SU-DHL-6 (cell line): ENCODE measurements at regions not wholly inside any gene's neighbourhood (a gene's known extent, or its start where the extent isn't known, plus 50 kb on each side); places are given as distances from the start of the nearest gene placed in this dataset.

Experiments
- H2AFZ ChIP-seq: fragments of 200-600 bp; sonication (generic); 2 replicates; pipeline ENCODE4 v1.6.1; 2014; ENCODE audit warnings: low read depth, mild to moderate bottlenecking, moderate library complexity, mixed read lengths, antibody characterized with exemption, low read length; ENCODE audit not compliant: severe bottlenecking
- H3F3A ChIP-seq: fragments of 200-600 bp; shearing (Covaris generic); 2 replicates; pipeline ENCODE4 v1.6.0; 2016; ENCODE audit warnings: antibody characterized with exemption, mild to moderate bottlenecking; ENCODE audit not compliant: insufficient read depth
- H3K27ac ChIP-seq: fragments of 200-600 bp; sonication (generic); 2 replicates; pipeline ENCODE4 v1.5.1; 2016; ENCODE audit warnings: low read depth, mild to moderate bottlenecking, low read length, moderate library complexity, mixed read lengths
- H3K27me3 ChIP-seq: fragments of 200-600 bp; sonication (generic), shearing (Covaris generic); 2 replicates; pipeline ENCODE4 v1.6.0; 2014; ENCODE audit warnings: mild to moderate bottlenecking, low read length
- H3K36me3 ChIP-seq: fragments of 200-600 bp; sonication (generic); 2 replicates; pipeline ENCODE4 v1.6.1; 2014; ENCODE audit warnings: mild to moderate bottlenecking, low read length, mixed read lengths
- H3K4me2 ChIP-seq: fragments of 300-600, 200-600 bp; shearing (Covaris generic), sonication (generic); 2 replicates; pipeline ENCODE4 v1.6.0; 2014; ENCODE audit warnings: low read length, low read depth, mild to moderate bottlenecking; ENCODE audit not compliant: poor library complexity, severe bottlenecking
- H3K4me3 ChIP-seq: fragments of 200-600 bp; sonication (generic); 2 replicates; pipeline ENCODE4 v1.5.1; 2014; ENCODE audit warnings: antibody characterized with exemption, low read length, mild to moderate bottlenecking, mixed read lengths; ENCODE audit not compliant: insufficient read depth, poor library complexity, severe bottlenecking
- H3K79me2 ChIP-seq: fragments of 200-600 bp; sonication (generic); 2 replicates; pipeline ENCODE4 v1.6.1; 2014; ENCODE audit warnings: mild to moderate bottlenecking, low read length, moderate library complexity; ENCODE audit not compliant: insufficient read depth
- H3K9ac ChIP-seq: fragments of 200-600 bp; sonication (generic); 2 replicates; pipeline ENCODE4 v1.7.0; 2014; ENCODE audit warnings: mild to moderate bottlenecking, low read length
- H3K9me2 ChIP-seq: fragments of 200-600 bp; sonication (generic); replicated peaks from 2 replicates; pipeline ENCODE4 v1.6.1; 2014; ENCODE audit warnings: low read length; ENCODE audit not compliant: insufficient read depth
- H3K9me3 ChIP-seq: fragments of 200-600 bp; sonication (generic); 2 replicates; pipeline ENCODE4 v1.6.1; 2014; ENCODE audit warnings: low read length, mixed read lengths; ENCODE audit not compliant: insufficient read depth
- H4K20me1 ChIP-seq: fragments of 200-600 bp; sonication (generic); 2 replicates; pipeline ENCODE4 v1.6.1; 2014; ENCODE audit warnings: low read depth, mild to moderate bottlenecking, antibody characterized with exemption, low read length, moderate library complexity, mixed read lengths
- EZH2phosphoT487 ChIP-seq: fragments of 200-600 bp; sonication (generic), shearing (Covaris generic); conservative IDR thresholded peaks from 2 replicates; pipeline ENCODE4 v1.6.1; 2018; ENCODE audit warnings: mild to moderate bottlenecking, antibody characterized with exemption, low read length, moderate library complexity, mixed read lengths
- TF ChIP-seq, protein P1 (sequence below): fragments of 200-600 bp; sonication (generic); IDR thresholded peaks from one replicate; pipeline ENCODE4 v1.5.1; 2017; ENCODE audit warnings: antibody characterized with exemption, mild to moderate bottlenecking, low read length, moderate library complexity; ENCODE audit not compliant: insufficient read depth, poor library complexity, severe bottlenecking

DNA sequence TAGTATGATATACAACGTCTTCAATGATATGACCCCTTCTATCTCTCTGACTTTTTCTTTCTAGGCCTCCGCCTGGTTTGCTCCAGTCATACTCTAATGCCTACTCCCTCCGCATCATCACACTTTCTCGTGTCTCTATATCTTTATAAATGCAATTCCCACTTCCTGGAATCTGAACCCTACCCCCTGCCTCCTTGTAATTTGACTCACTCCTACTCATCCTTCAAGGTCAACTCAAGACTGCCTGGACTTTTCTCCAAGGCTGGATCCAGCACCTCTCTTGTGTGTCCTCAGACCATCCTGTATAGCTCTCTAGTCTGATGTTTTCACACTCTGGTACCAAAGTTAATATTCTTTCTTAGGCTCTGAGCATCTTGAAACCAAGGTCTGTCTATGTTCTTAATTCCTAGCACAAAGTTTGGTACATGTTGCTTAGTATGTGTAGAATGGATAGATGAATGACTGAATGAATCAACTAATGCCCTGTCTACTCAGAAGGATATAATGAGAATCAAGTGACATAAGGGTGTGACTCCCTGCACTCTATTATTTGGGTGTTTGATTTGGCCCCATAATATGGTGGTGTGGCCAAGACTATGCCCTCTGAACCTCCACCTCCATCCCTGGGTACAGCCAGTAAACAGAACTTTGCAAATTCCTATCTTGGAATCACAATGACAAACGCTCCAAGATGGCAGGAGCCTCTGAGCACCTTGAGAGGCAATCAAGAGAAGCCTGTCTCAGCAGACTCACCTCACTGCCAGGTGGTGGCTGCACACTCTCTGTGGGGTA, 74.3 kb upstream of the SERP2 start:
- no peak for TF ChIP-seq EZH2phosphoT487
- TF ChIP-seq, protein P1, sequence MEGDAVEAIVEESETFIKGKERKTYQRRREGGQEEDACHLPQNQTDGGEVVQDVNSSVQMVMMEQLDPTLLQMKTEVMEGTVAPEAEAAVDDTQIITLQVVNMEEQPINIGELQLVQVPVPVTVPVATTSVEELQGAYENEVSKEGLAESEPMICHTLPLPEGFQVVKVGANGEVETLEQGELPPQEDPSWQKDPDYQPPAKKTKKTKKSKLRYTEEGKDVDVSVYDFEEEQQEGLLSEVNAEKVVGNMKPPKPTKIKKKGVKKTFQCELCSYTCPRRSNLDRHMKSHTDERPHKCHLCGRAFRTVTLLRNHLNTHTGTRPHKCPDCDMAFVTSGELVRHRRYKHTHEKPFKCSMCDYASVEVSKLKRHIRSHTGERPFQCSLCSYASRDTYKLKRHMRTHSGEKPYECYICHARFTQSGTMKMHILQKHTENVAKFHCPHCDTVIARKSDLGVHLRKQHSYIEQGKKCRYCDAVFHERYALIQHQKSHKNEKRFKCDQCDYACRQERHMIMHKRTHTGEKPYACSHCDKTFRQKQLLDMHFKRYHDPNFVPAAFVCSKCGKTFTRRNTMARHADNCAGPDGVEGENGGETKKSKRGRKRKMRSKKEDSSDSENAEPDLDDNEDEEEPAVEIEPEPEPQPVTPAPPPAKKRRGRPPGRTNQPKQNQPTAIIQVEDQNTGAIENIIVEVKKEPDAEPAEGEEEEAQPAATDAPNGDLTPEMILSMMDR = no peak
- Histone ChIP-seq H4K20me1 (no peaks in the 10 kb centered on the region), H3F3A (no peaks in the 10 kb centered on the region), H3K4me2 (no peak overlapping the region), H3K4me3 (no peak overlapping the region), H3K9me2 (no peaks in the 10 kb centered on the region), H2AFZ (no peak overlapping the region), H3K27me3 (no peaks in the 10 kb centered on the region), H3K9me3 (no peaks in the 10 kb centered on the region), H3K9ac (no peak overlapping the region), H3K79me2 (no peaks in the 10 kb centered on the region), H3K36me3 (no peaks in the 10 kb centered on the region), H3K27ac (no peak overlapping the region)

DNA sequence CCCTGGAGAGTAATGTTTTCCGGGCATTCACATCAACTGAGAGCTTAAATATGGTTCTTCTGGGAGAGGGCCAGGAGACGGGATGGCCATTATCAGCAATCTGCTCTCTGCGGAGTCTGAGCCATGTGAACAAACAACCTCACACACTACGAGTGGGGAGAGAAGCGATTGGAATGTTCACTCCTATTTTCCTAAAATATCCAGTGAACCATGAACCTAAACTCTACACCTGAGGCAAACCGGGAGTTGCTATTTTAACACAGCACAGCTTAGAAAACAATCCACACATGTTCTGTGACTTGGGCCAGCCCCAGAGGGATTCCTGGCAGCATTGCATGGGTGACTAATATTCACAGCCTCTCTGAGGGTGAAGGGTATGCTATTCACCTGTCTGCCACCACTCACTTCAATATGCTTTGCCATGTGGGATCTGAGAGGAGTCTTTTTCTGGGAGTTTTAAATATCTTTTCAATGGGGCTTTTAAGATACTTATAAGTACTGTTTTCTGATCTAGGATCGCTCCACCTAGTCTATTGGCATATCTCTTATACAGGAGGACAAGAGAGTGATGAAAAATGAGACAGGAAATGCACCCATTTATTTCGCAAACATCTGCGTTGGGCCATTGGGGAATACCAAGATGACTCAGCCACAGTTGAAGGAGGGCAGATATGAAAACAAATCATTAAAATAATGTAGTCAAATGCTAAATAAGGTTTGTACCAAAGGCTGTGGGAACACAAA, 72.6 kb upstream of the SERP2 start:
- Histone ChIP-seq H3K9ac (no peak overlapping the region), H3K36me3 (no peaks in the 10 kb centered on the region), H2AFZ (no peak overlapping the region), H4K20me1 (no peaks in the 10 kb centered on the region), H3F3A (no peaks in the 10 kb centered on the region), H3K4me3 (no peak overlapping the region), H3K9me3 (no peaks in the 10 kb centered on the region), H3K79me2 (no peaks in the 10 kb centered on the region), H3K27me3 (no peaks in the 10 kb centered on the region), H3K9me2 (no peaks in the 10 kb centered on the region), H3K27ac (no peak overlapping the region), H3K4me2 (no peak overlapping the region)
- no peak for TF ChIP-seq EZH2phosphoT487
- TF ChIP-seq, protein P1 = no peak

- H3K27me3 ChIP-seq = no peaks in the 10 kb centered on the region
- no peak overlapping the region for H3K9ac ChIP-seq
- H2AFZ ChIP-seq = no peak overlapping the region
- no peaks in the 10 kb centered on the region for H4K20me1 ChIP-seq
- H3K9me2 ChIP-seq = no peaks in the 10 kb centered on the region
- H3K27ac ChIP-seq = no peak overlapping the region
- no peak overlapping the region for H3K4me3 ChIP-seq
- no peaks in the 10 kb centered on the region for H3F3A ChIP-seq
- no peaks in the 10 kb centered on the region for H3K9me3 ChIP-seq
- no peaks in the 10 kb centered on the region for H3K79me2 ChIP-seq
- no peak overlapping the region for H3K4me2 ChIP-seq
- H3K36me3 ChIP-seq = no peaks in the 10 kb centered on the region
- TF ChIP-seq, protein P1 = no peak
- no peak for TF ChIP-seq EZH2phosphoT487
Measured at GRCh38 chr13:44301639-44302015, 72.0 kb upstream of the SERP2 start.
